Activated CD4-positive, alpha-beta T cell treated with anti-CD3 and anti-CD28 coated beads, Interleukin-2, amount 50 U/mL, for 1 hour (primary cell): ENCODE measurements at regions not wholly inside any gene's neighbourhood (a gene's known extent, or its start where the extent isn't known, plus 50 kb on each side); places are given as distances from the start of the nearest gene placed in this dataset.
"Not testable (repeated sequence)": the region's sequence is repeated elsewhere in the genome, so short reads cannot be mapped to it uniquely, and the experiment has no call there.

Source experiments
- DNase-seq: peaks from one replicate; pipeline ENCODE4 v3.0.0-alpha.2; 2020

DNA sequence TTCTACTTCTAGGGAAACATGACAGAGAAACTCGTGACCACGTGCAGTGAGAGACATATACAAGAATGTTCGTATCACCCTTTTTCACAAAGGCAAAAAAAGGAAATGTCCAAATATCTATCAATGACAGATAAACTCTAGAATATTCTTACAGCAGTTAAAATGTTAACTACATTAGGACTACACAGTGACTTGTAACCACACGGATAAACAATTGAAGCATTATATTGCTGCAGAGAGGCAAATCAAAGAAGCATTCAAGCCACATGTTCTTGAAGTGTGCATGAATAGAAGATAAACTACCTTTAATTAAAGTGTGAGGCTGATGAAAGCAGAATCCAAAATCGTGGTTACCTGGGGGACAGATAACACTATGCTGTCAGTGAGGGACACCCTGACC, 935.3 kb upstream of the KLHL29 start:
- DNase-seq: no peak

- no peak for DNase-seq
Measured at GRCh38 chr2:22450831-22451230, 934.1 kb upstream of the KLHL29 start.

DNA sequence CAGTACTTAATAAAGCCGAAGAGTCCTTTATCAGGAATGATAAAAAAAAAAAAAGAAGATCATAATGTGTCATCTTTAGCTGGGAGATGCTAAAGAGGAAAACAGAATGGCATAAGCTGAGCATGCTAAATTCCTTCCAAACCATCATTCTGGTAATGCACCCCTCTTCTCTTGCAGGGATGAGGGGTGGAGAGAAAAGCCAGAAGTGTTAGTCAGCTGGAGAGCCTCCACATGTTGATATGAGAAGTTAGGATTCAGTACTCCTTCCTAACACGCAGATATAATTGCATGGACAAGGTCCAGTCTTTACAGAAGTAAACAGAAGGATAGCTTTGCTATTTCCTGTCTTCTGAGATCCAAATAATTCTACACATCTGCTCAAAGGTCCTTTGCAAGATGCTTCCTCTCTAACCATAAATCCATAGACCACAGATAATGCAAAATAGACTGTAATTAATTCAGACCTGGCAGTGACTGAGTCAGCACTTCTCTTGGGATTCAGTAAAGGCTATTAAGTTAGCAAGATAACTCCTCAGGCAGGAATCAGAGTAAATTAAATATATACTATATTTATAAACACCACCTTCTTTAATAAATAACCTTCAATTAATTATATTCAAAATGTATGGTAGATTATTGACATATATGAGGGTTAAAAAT, 930.0 kb upstream of the KLHL29 start:
- DNase-seq: no peak

DNA sequence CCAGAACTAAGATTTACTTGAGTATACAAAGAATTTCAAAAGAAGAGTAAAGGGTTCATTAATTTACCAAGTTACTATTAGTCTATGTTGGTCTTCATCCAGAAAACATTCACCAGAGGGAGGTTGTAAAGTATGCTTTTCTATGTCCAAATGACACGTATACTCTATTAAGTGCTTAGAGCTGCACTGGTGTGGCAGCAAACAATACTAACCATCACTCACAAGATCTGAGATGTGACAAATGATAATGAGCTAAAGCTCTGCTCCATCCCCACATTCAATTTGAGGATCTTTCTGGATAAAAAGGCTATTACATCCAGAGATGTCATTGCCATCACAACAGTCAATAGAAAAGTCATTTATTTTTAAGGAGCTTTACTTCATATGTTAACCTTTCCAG, 926.5 kb upstream of the KLHL29 start:
- no peak for DNase-seq

GRCh38 chr2:22475103-22475502, 909.9 kb upstream of the KLHL29 start:
- not testable (repeated sequence) for DNase-seq

- no peak for DNase-seq
Measured at GRCh38 chr2:22478329-22478728, 906.6 kb upstream of the KLHL29 start.

DNA sequence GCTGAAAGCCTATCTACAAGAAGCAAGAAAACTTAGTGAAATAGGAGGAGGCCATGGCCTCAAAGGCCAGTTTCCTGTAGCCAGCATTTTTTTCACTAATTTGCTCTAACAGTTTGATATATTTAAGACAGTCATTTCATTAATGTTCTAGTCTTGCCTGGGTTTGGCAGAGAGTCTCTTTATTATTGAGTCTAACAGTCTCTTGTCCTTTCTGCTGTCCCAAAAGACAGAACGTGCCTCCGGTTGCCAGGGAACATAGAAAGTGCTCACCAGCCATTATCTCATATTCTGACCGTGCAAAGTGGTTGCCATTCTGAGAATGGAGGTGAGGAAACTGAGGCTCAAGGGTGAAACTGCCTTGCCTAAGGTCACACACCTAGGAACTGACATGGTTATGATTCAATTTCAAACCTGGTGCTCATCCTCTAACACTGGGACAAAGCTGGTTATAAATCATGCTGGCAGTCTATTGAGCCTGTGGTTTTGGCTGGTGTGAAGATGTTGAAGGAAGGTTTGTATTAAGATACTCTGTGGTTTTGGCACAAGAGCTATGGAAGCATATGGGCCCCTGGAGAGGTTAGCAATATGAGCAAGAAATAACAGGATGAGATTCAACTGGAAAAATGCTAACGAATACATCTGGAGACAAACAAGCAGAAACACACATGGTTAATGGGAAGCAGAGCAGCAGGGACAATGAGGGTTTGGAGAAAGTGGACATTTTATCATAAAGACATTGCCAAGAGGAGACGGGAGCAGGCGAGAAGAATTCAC, 903.3 kb upstream of the KLHL29 start:
- no peak for DNase-seq

DNA sequence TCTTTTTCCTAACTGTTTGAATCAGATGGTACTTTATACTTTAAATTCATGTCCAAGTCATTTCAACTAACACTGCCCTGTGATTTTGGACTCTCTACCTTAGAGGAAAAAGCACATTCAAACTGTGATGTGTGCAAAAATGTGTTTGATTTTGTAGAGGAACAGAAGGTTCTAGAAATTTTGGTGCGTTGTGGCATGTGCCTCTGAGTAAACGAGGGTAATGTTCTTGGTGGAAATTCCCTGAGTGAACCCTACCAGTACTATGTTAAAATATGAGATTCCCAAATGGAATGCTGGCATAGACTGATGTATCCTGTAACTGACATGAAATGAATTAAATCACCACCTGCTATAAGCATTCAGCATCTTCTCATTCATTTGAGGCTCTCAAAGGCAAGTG, 901.9 kb upstream of the KLHL29 start:
- DNase-seq: no peak

- no peak for DNase-seq
Measured at GRCh38 chr2:22485486-22485885, 899.5 kb upstream of the KLHL29 start.

DNA sequence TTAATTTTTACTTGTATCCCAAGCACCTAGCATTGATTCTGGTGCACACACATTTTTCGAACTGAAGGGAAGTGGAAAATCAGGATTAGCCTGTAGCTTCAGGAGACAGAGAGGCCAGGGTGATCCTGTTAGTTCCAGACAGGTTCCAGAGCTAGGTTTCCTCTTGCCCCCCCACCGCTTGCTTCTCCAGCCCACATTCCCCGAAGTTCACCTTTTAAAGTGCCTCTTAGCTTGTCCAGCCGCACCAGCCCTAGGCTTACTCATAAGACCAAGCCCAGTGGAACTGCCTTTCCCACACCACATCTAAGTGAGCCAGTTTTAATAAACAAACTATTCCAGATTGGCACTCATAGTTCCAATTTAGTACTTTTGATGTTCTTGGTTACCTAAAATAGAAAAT, 898.6 kb upstream of the KLHL29 start:
- DNase-seq: no peak

GRCh38 chr2:22487036-22487435, 897.9 kb upstream of the KLHL29 start:
- no peak for DNase-seq

- no peak for DNase-seq
Measured at GRCh38 chr2:22487541-22487940, 897.4 kb upstream of the KLHL29 start.

DNA sequence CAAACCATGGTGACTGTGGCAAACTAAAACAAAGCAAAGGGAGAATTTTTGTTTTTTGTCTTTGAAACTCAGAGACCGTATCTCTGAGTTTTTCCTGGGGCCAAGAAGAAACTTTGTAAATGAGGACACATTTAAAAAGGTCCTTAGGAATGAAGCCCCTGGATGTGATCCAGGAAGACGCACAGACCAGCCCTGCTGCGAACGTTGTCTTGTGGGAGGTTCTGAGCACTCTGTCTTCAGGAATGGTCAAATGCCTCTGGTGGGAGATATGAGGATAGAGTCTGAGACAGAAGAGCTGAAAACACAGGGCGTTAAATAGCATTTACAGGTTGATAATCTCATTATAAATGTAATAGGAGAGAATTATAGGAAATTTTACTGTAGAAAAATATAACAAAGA, 893.5 kb upstream of the KLHL29 start:
- no peak for DNase-seq

DNA sequence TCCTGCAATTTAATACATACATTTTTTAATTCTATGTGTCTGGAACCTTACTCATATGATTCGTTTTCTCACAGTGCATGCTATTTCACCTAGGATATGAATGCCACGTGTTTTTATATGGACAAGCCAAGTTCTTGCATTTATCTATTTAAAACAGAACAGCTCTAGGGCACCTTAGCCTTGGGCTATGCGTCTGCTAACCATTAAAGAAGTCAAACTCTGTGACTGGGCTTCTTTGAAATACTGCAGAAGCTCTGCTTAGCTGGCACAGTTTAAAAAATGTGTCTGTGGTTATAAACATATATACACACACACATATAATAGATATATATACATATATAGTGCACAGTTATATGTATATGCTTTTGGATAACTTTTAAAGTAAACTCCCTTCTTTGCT, 890.8 kb upstream of the KLHL29 start:
- no peak for DNase-seq

DNA sequence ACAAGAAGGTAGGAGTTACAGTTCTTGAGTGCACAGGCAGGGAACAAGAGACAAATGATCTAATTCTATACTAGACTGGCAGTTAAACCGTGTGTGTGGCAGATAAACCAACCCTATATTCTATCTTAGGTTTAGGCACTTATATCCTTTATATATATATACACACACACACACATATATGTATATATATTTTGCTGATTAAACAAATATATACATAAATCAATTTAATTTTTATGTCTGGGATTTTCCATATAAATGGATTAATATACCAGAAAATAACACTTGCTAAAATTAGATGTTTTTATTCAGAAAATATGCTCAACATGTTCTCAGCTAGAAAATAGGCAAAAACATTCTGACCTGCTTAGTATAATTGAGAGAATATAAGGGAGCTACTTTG, 887.9 kb upstream of the KLHL29 start:
- no peak for DNase-seq

DNA sequence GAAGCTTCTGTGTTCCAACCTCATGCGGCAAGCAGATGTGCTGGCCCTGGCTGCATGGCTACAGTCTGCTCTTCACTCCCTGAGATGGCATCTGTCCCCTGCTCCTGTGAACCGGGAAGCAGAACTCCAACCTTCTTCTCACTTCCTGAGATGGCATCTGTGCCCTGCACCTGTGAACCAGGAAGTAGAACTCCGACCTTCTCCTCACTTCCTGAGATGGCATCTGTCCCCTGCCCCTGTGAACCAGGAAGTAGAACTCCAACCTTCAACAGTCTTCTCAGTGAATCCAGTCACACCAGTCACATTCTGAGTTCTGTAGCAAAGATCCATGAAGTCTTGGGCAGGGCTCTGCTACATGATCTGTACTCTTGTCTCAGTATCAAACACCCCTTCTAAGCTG, 887.2 kb upstream of the KLHL29 start:
- DNase-seq: no peak

GRCh38 chr2:22499082-22499839, 885.7 kb upstream of the KLHL29 start:
- no peak for DNase-seq

- DNase-seq: no peak
Measured at GRCh38 chr2:22500555-22500935, 884.4 kb upstream of the KLHL29 start.

DNA sequence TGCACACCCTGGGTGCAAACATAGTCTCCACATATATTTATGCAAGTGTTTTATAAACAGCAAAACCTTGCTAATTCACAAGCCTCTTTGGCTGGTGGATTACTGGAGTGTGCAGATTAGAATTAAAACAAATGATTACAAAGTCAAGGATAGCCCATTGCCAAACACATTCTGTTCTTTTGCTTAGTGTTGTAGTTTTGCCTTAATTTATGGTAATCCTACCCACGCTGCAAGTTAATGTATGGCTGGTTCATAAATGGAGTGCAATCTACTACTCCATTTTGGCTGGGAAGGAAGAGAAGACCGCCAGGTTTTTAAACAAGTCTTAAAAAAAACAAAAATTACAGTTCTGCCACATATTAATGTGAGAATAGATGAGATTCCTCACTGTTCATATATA, 883.1 kb upstream of the KLHL29 start:
- no peak for DNase-seq

DNA sequence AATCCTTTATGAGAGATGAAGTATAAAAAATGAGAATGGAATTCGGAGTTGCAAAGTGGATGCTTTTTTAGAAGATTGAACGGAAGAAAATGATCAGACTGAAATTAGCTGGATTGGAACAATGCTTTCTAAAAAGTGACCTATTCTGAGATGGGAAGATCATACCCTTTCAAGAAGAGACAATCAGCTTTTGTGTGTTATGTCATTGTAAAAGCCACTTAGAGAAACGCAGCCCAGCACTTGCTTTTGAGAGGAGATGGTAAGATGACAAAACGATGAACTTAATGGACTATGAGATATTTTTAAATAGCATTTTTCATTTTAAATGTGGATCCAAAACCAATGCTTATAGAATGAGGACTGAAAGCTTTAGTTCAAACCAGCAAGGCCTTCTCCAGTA, 871.4 kb upstream of the KLHL29 start:
- no peak for DNase-seq

- DNase-seq: no peak
Measured at GRCh38 chr2:22517141-22517540, 867.8 kb upstream of the KLHL29 start.

DNA sequence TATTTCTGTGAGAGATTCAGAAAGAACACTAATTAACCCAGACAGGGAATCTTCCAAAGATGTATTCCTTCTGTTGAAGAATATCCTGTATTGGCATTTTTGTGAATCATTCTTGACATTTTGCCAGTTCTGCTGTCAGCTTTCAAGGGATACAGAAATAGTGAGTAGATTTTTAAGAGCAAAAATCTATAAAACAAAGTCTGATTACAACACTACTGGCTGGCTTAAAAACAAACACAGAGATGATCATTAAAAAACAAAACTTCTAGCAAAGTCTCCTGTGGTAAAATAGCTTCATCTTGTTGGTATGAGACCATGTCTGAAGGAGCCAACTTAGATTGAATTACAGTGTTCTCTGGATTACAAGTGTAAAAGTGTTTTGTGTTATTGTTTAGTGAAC, 866.3 kb upstream of the KLHL29 start:
- DNase-seq: no peak

DNA sequence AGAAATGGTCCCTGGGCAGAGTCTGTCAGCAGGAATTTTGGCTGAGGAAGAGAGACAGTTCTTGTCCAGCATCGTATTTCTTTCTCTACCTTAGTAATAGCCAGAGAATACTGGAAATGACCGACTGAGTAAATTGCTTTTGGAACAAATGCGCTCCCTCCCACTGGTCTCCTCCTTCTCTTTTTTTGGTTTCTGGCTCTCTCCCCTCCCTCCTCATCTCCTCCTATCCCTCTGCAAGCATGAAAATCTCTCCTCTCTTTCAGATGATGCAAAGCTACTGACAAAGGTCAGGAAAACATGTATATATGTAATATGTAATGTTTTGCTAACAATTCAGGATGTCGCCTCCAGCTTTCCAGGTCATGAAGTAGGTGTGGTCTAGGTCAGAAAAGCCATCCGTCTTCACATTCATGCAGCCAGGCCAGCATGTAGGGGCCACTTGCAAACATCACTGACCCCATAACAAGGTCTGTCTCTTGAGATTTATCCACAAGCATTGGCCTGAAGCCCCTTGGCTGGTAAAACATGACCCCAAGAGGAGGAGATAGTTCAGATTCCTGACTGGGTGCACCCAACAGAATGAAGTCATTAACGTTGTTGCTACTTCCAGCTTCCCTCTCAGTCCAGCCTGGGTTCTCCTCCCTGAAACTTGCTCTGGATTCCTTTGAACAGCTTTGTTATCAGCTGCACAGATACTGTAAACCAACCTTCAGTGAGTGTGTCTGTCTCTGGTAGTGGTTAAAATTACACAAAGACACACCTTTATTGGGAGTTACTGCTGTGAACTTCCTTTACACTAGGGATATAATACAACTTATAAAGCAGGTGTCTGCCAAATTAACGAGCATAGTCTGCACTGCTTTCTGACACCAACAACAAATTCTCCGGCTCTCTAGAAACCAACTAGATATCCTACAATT, 864.4 kb upstream of the KLHL29 start:
- no peak for DNase-seq
